Liver (tissue), 8 donors: ENCODE measurements at regions not wholly inside any gene's neighbourhood (a gene's known extent, or its start where the extent isn't known, plus 50 kb on each side); places are given as distances from the start of the nearest gene placed in this dataset.

ENCODE experiments used
- DNase-seq: peaks from one replicate; pipeline ENCODE4 v3.0.0-alpha.2; 2017; ENCODE audit warnings: low spot score
- H3K27ac ChIP-seq, 2 donors: one replicate each; pipeline ENCODE4 v1.7.0; 2013; ENCODE audit warnings: inconsistent platforms in 2 of 2, low read length in 2 of 2, control low read depth in 1 of 2, low read depth in 1 of 2, mild to moderate bottlenecking in 1 of 2
- H3K27me3 ChIP-seq, 4 donors: one replicate each; pipeline versions ENCODE4 v1.6.1 to v1.7.0; 2013; ENCODE audit warnings: low read length in 3 of 4, inconsistent platforms in 1 of 4, mild to moderate bottlenecking in 1 of 4, moderate library complexity in 1 of 4; ENCODE audit not compliant: control insufficient read depth in 4 of 4, insufficient read depth in 4 of 4
- H3K36me3 ChIP-seq, 4 donors: one replicate each; pipeline versions ENCODE4 v1.6.1 to v1.7.0; 2013; ENCODE audit warnings: low read length in 3 of 4, mild to moderate bottlenecking in 3 of 4, low read depth in 1 of 4, moderate library complexity in 1 of 4; ENCODE audit not compliant: control insufficient read depth in 4 of 4, insufficient read depth in 3 of 4
- H3K4me1 ChIP-seq, 4 donors: one replicate each; pipeline versions ENCODE4 v1.6.1 to v1.7.0; 2013; ENCODE audit warnings: low read length in 3 of 4, mild to moderate bottlenecking in 3 of 4, moderate library complexity in 1 of 4; ENCODE audit not compliant: control insufficient read depth in 4 of 4, insufficient read depth in 4 of 4
- H3K4me3 ChIP-seq, 3 donors: one replicate each; pipeline versions ENCODE4 v1.6.1 to v1.7.0; 2013; ENCODE audit warnings: low read length in 3 of 3, control low read depth in 1 of 3, low read depth in 1 of 3, mild to moderate bottlenecking in 1 of 3
- H3K9ac ChIP-seq, 2 donors: one replicate each; pipeline ENCODE4 v1.7.0; 2013; ENCODE audit warnings: low read length in 2 of 2, mild to moderate bottlenecking in 2 of 2, moderate library complexity in 2 of 2, control low read depth in 1 of 2, low read depth in 1 of 2
- H3K9me3 ChIP-seq, 4 donors: one replicate each; pipeline versions ENCODE4 v1.6.1 to v1.7.0; 2013; ENCODE audit warnings: low read length in 3 of 4; ENCODE audit not compliant: control insufficient read depth in 4 of 4
- EGR1 ChIP-seq, 2 donors: IDR thresholded peaks; 2 replicates each; pipeline ENCODE4 v1.6.1; 2016 to 2018; ENCODE audit warnings: antibody characterized with exemption in 2 of 2, low read depth in 2 of 2
- FOXA1 ChIP-seq: IDR thresholded peaks from 2 replicates; pipeline ENCODE4 v1.6.1; 2016; ENCODE audit warnings: antibody characterized with exemption
- FOXA2 ChIP-seq: IDR thresholded peaks from 2 replicates; pipeline ENCODE4 v1.6.1; 2016; ENCODE audit warnings: antibody characterized with exemption
- GABPA ChIP-seq, 2 donors: IDR thresholded peaks in 1 of 2; conservative IDR thresholded peaks in 1 of 2; 2 replicates each; pipeline ENCODE4 v1.6.1; 2016; ENCODE audit warnings: antibody characterized with exemption in 2 of 2, mild to moderate bottlenecking in 1 of 2, moderate library complexity in 1 of 2
- HNF4A ChIP-seq, 2 donors: conservative IDR thresholded peaks; 2 replicates each; pipeline ENCODE4 v1.6.1; 2016; ENCODE audit warnings: antibody characterized with exemption in 2 of 2, mild to moderate bottlenecking in 2 of 2
- HNF4G ChIP-seq: IDR thresholded peaks from 2 replicates; pipeline ENCODE4 v1.6.1; 2016; ENCODE audit warnings: antibody characterized with exemption
- JUND ChIP-seq, 2 donors: IDR thresholded peaks; 2 replicates each; pipeline ENCODE4 v1.6.1; 2016; ENCODE audit warnings: antibody characterized with exemption in 2 of 2
- NR2F2 ChIP-seq: IDR thresholded peaks from 2 replicates; pipeline ENCODE4 v1.6.1; 2016; ENCODE audit warnings: antibody characterized with exemption
- RAD21 ChIP-seq, 2 donors: IDR thresholded peaks; 2 replicates each; pipeline ENCODE4 v1.6.1; 2016; ENCODE audit warnings: antibody characterized with exemption in 2 of 2, mild to moderate bottlenecking in 2 of 2
- RXRA ChIP-seq, 2 donors: IDR thresholded peaks; 2 replicates each; pipeline ENCODE4 v1.6.1; 2017 to 2018; ENCODE audit warnings: antibody characterized with exemption in 2 of 2, mild to moderate bottlenecking in 1 of 2
- SP1 ChIP-seq: IDR thresholded peaks from 2 replicates; pipeline ENCODE4 v1.6.1; 2018; ENCODE audit warnings: antibody characterized with exemption, mild to moderate bottlenecking
- TAF1 ChIP-seq: conservative IDR thresholded peaks from 2 replicates; pipeline ENCODE4 v1.6.1; 2016; ENCODE audit warnings: antibody characterized with exemption, mild to moderate bottlenecking
- YY1 ChIP-seq: IDR thresholded peaks from 2 replicates; pipeline ENCODE4 v1.6.1; 2016; ENCODE audit warnings: antibody characterized with exemption, mild to moderate bottlenecking
- WGBS: extraction: QIAGEN DNeasy Blood & Tissue Kit; methylation state at CpG from one replicate; pipeline ENCODE4 v1.1.7; 2013; 5-methylcytosine and 5-hydroxymethylcytosine counted together
- TF ChIP-seq, protein P1 (sequence below): fragments of 150-350 bp; IDR thresholded peaks from 2 replicates; pipeline ENCODE4 v1.5.1; 2017; ENCODE audit warnings: improper control_type of control experiment, low read depth, low read length; ENCODE audit not compliant: missing input control
- TF ChIP-seq, protein P2 (sequence below): IDR thresholded peaks from 2 replicates; pipeline ENCODE4 v1.6.1; 2016; ENCODE audit warnings: antibody characterized with exemption, mild to moderate bottlenecking
- TF ChIP-seq, protein P3 (sequence below): IDR thresholded peaks from 2 replicates; pipeline ENCODE4 v1.6.1; 2016; ENCODE audit warnings: antibody characterized with exemption
- TF ChIP-seq, protein P4 (sequence below): IDR thresholded peaks from 2 replicates; pipeline ENCODE4 v1.6.1; 2016; ENCODE audit warnings: antibody characterized with exemption
- TF ChIP-seq, protein P5 (sequence below): IDR thresholded peaks from 2 replicates; pipeline ENCODE4 v1.6.1; 2016; ENCODE audit warnings: antibody characterized with exemption
- donor health status: healthy.
- donor health status: healthy.
- donor health status: healthy.
- donor health status: healthy.
- donor health status: healthy.

DNA sequence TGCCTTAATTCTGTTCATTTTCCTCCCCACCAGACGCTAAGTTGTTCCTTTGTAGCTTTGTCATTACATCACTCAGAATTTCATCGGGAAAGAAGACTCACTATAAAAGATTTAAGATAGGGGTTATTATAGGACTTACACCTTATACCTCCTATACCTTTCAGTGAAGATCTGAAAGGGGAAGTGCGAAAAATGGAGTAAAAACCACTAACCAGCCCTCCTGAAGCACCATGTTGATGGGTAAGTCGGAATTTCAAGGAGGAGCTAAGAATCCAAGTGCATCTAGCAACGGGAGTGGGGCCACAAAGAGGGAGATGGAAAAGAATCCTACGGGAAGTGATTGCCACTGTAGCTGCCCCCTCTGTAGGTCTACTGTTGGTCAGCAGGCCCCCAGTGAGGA, 119.1 kb upstream of the H2AZ1 start:
- TF ChIP-seq NR2F2: no peak
- TF ChIP-seq JUND (IDR thresholded peaks at IDR 0.05): no peak
- no peak for TF ChIP-seq FOXA2
- TF ChIP-seq YY1: no peak
- TF ChIP-seq FOXA1: no peak
- TF ChIP-seq, protein P1, sequence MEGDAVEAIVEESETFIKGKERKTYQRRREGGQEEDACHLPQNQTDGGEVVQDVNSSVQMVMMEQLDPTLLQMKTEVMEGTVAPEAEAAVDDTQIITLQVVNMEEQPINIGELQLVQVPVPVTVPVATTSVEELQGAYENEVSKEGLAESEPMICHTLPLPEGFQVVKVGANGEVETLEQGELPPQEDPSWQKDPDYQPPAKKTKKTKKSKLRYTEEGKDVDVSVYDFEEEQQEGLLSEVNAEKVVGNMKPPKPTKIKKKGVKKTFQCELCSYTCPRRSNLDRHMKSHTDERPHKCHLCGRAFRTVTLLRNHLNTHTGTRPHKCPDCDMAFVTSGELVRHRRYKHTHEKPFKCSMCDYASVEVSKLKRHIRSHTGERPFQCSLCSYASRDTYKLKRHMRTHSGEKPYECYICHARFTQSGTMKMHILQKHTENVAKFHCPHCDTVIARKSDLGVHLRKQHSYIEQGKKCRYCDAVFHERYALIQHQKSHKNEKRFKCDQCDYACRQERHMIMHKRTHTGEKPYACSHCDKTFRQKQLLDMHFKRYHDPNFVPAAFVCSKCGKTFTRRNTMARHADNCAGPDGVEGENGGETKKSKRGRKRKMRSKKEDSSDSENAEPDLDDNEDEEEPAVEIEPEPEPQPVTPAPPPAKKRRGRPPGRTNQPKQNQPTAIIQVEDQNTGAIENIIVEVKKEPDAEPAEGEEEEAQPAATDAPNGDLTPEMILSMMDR: no peak
- no peak for TF ChIP-seq EGR1 (IDR thresholded peaks at IDR 0.05; ENCODE audit: low read depth in 2 of 2)
- TF ChIP-seq, protein P2, sequence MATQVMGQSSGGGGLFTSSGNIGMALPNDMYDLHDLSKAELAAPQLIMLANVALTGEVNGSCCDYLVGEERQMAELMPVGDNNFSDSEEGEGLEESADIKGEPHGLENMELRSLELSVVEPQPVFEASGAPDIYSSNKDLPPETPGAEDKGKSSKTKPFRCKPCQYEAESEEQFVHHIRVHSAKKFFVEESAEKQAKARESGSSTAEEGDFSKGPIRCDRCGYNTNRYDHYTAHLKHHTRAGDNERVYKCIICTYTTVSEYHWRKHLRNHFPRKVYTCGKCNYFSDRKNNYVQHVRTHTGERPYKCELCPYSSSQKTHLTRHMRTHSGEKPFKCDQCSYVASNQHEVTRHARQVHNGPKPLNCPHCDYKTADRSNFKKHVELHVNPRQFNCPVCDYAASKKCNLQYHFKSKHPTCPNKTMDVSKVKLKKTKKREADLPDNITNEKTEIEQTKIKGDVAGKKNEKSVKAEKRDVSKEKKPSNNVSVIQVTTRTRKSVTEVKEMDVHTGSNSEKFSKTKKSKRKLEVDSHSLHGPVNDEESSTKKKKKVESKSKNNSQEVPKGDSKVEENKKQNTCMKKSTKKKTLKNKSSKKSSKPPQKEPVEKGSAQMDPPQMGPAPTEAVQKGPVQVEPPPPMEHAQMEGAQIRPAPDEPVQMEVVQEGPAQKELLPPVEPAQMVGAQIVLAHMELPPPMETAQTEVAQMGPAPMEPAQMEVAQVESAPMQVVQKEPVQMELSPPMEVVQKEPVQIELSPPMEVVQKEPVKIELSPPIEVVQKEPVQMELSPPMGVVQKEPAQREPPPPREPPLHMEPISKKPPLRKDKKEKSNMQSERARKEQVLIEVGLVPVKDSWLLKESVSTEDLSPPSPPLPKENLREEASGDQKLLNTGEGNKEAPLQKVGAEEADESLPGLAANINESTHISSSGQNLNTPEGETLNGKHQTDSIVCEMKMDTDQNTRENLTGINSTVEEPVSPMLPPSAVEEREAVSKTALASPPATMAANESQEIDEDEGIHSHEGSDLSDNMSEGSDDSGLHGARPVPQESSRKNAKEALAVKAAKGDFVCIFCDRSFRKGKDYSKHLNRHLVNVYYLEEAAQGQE: no peak
- no peak for TF ChIP-seq RAD21 (IDR thresholded peaks at IDR 0.05)
- TF ChIP-seq, protein P3, sequence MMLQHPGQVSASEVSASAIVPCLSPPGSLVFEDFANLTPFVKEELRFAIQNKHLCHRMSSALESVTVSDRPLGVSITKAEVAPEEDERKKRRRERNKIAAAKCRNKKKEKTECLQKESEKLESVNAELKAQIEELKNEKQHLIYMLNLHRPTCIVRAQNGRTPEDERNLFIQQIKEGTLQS: no peak
- TF ChIP-seq HNF4A (conservative IDR thresholded peaks at IDR 0.05): no peak
- no peak for TF ChIP-seq HNF4G
- no peak for TF ChIP-seq GABPA (IDR thresholded peaks at IDR 0.05 in 1 of 2, conservative IDR thresholded peaks at IDR 0.05 in 1 of 2)
- TF ChIP-seq, protein P4, sequence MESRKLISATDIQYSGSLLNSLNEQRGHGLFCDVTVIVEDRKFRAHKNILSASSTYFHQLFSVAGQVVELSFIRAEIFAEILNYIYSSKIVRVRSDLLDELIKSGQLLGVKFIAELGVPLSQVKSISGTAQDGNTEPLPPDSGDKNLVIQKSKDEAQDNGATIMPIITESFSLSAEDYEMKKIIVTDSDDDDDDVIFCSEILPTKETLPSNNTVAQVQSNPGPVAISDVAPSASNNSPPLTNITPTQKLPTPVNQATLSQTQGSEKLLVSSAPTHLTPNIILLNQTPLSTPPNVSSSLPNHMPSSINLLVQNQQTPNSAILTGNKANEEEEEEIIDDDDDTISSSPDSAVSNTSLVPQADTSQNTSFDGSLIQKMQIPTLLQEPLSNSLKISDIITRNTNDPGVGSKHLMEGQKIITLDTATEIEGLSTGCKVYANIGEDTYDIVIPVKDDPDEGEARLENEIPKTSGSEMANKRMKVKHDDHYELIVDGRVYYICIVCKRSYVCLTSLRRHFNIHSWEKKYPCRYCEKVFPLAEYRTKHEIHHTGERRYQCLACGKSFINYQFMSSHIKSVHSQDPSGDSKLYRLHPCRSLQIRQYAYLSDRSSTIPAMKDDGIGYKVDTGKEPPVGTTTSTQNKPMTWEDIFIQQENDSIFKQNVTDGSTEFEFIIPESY: no peak
- TF ChIP-seq, protein P5, sequence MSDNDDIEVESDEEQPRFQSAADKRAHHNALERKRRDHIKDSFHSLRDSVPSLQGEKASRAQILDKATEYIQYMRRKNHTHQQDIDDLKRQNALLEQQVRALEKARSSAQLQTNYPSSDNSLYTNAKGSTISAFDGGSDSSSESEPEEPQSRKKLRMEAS: no peak
- no peak for TF ChIP-seq TAF1
- TF ChIP-seq RXRA (IDR thresholded peaks at IDR 0.05): no peak
- TF ChIP-seq SP1: no peak
- H3K9me3 ChIP-seq: no peaks in the 10 kb centered on the region
- no peak overlapping the region for H3K4me3 ChIP-seq
- H3K36me3 ChIP-seq: no peaks in the 10 kb centered on the region
- 74% methylated on average over 6 of the region's 6 CpGs for WGBS
- H3K4me1 ChIP-seq: no peaks in the 10 kb centered on the region
- H3K9ac ChIP-seq: no peak overlapping the region
- H3K27ac ChIP-seq: no peak overlapping the region
- H3K27me3 ChIP-seq: no peaks in the 10 kb centered on the region
- DNase-seq: no peak

DNA sequence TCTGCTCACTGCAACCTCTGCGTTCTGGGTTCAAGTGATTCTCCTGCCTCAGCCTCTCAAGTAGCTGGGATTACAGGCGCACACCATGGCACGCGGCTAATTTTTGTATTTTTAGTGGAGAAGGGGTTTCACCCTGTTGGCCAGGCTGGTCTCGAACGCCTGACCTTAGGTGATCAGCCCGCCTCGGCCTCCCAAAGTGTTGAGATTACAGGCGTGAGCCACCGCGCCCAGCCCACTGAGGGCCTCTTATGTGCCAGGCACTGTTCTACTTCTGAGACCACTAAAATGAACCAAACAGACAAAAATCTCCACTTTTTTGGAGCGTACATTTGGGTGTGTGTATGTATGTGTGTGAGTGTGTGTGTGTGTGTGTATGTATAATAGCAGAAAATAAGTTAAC, 117.2 kb upstream of the H2AZ1 start:
- TF ChIP-seq HNF4A (conservative IDR thresholded peaks at IDR 0.05) (no peak), RXRA (IDR thresholded peaks at IDR 0.05) (no peak), YY1 (no peak), FOXA1 (no peak), HNF4G (no peak), NR2F2 (no peak), TAF1 (no peak)
- TF ChIP-seq, protein P1: no peak
- H3K36me3 ChIP-seq: no peaks in the 10 kb centered on the region
- no peaks in the 10 kb centered on the region for H3K4me1 ChIP-seq
- H3K9me3 ChIP-seq: no peaks in the 10 kb centered on the region
- 77% methylated on average over 12 of the region's 12 CpGs for WGBS
- no peak overlapping the region for H3K27ac ChIP-seq
- no peak for DNase-seq
- no peak overlapping the region for H3K4me3 ChIP-seq
- no peaks in the 10 kb centered on the region for H3K27me3 ChIP-seq
- H3K9ac ChIP-seq: no peak overlapping the region
